Ectodermal cell (in vitro differentiated cells): ENCODE measurements at regions not wholly inside any gene's neighbourhood (a gene's known extent, or its start where the extent isn't known, plus 50 kb on each side); places are given as distances from the start of the nearest gene placed in this dataset.
"Not testable (repeated sequence)": the region's sequence is repeated elsewhere in the genome, so short reads cannot be mapped to it uniquely, and the experiment has no call there.

ENCODE experiments used
- H3K27ac ChIP-seq: 2 replicates; pipeline ENCODE4 v1.7.0; 2013; ENCODE audit warnings: mild to moderate bottlenecking, low read depth, low read length; ENCODE audit not compliant: insufficient read depth, poor library complexity, severe bottlenecking
- H3K27me3 ChIP-seq: 2 replicates; pipeline ENCODE4 v1.7.0; 2013; ENCODE audit warnings: mild to moderate bottlenecking, low read length; ENCODE audit not compliant: insufficient read depth, control insufficient read depth, poor library complexity, severe bottlenecking
- H3K36me3 ChIP-seq: one replicate; pipeline ENCODE4 v1.7.0; 2013; ENCODE audit warnings: low read length; ENCODE audit not compliant: control insufficient read depth, insufficient read depth
- H3K4me1 ChIP-seq: one replicate; pipeline ENCODE4 v1.7.0; 2013; ENCODE audit warnings: low read length; ENCODE audit not compliant: control insufficient read depth, insufficient read depth
- H3K4me3 ChIP-seq: 2 replicates; pipeline ENCODE4 v1.7.0; 2013; ENCODE audit warnings: low read depth, low read length, control low read depth; ENCODE audit not compliant: insufficient read depth
- H3K9me3 ChIP-seq: 2 replicates; pipeline ENCODE4 v1.7.0; 2013; ENCODE audit warnings: mild to moderate bottlenecking, low read length, moderate library complexity; ENCODE audit not compliant: control insufficient read depth
- WGBS, 2 experiments: methylation state at CpG; one replicate each; pipeline ENCODE4 v1.1.7; 2013; ENCODE audit warnings: missing lambda C conversion rate in 2 of 2; 5-methylcytosine and 5-hydroxymethylcytosine counted together

GRCh38 chr22:48297296-48297695, 1530.4 kb downstream of the BRD1 start:
- WGBS, 2 experiments, result 75 to 82% methylated on average over 6 to 7 of the region's 7 CpGs
- Histone ChIP-seq H3K4me1 (no peaks in the 10 kb centered on the region), H3K9me3 (no peaks in the 10 kb centered on the region), H3K27me3 (no peaks in the 10 kb centered on the region), H3K36me3 (no peaks in the 10 kb centered on the region), H3K27ac (no peak overlapping the region), H3K4me3 (no peak overlapping the region)

GRCh38 chr22:48289954-48290353, 1527.5 kb downstream of the TBC1D22A start:
- H3K27ac ChIP-seq, H3K9me3 ChIP-seq, H3K4me1 ChIP-seq, H3K27me3 ChIP-seq, H3K4me3 ChIP-seq, H3K36me3 ChIP-seq: not testable (repeated sequence)
- 96 to 100% methylated on average over 1 of the region's 2 CpGs for WGBS, 2 experiments

- WGBS, 2 experiments, result 79 to 95% methylated on average over 3 of the region's 3 CpGs
- Histone ChIP-seq H3K27ac (no peak overlapping the region), H3K36me3 (no peaks in the 10 kb centered on the region), H3K27me3 (no peaks in the 10 kb centered on the region), H3K4me3 (no peak overlapping the region), H3K9me3 (no peaks in the 10 kb centered on the region), H3K4me1 (no peaks in the 10 kb centered on the region)
Measured at GRCh38 chr22:48288376-48288940, 1526.0 kb downstream of the TBC1D22A start.

- no peaks in the 10 kb centered on the region for H3K27me3 ChIP-seq
- no peak overlapping the region for H3K4me3 ChIP-seq
- no peak overlapping the region for H3K27ac ChIP-seq
- no peaks in the 10 kb centered on the region for H3K4me1 ChIP-seq
- H3K36me3 ChIP-seq, result no peaks in the 10 kb centered on the region
- 88 to 96% methylated on average over 4 to 5 of the region's 5 CpGs for whole genome bisulfite sequencing, 2 experiments
- no peaks in the 10 kb centered on the region for H3K9me3 ChIP-seq
Measured at GRCh38 chr22:48287031-48287430, 1524.6 kb downstream of the TBC1D22A start.

- Histone ChIP-seq H3K4me3 (no peak overlapping the region), H3K36me3 (no peaks in the 10 kb centered on the region), H3K4me1 (no peaks in the 10 kb centered on the region), H3K27me3 (no peaks in the 10 kb centered on the region), H3K27ac (no peak overlapping the region), H3K9me3 (no peaks in the 10 kb centered on the region)
- 84 to 94% methylated on average over 4 of the region's 4 CpGs for WGBS, 2 experiments
Measured at GRCh38 chr22:48284671-48285070, 1522.2 kb downstream of the TBC1D22A start.

- Histone ChIP-seq H3K4me1 (no peaks in the 10 kb centered on the region), H3K36me3 (no peaks in the 10 kb centered on the region), H3K4me3 (no peak overlapping the region), H3K27ac (no peak overlapping the region), H3K9me3 (no peaks in the 10 kb centered on the region), H3K27me3 (no peaks in the 10 kb centered on the region)
- 100% methylated on average over 2 of the region's 2 CpGs; no CpG with 5 or more reads in 1 of the 2 experiments for WGBS, 2 experiments
Measured at GRCh38 chr22:48282804-48283203, 1520.4 kb downstream of the TBC1D22A start.

- no peaks in the 10 kb centered on the region for H3K36me3 ChIP-seq
- no peaks in the 10 kb centered on the region for H3K27me3 ChIP-seq
- H3K4me3 ChIP-seq, result no peak overlapping the region
- WGBS, 2 experiments, result 92 to 94% methylated on average over 6 of the region's 6 CpGs
- no peak overlapping the region for H3K27ac ChIP-seq
- peaks cover 6% of the 10 kb centered on the region for H3K4me1 ChIP-seq
- H3K9me3 ChIP-seq, result no peaks in the 10 kb centered on the region
Measured at GRCh38 chr22:48279461-48279756, 1517.0 kb downstream of the TBC1D22A start.

GRCh38 chr22:48278620-48279460, 1516.4 kb downstream of the TBC1D22A start:
- no peaks in the 10 kb centered on the region for H3K9me3 ChIP-seq
- 75 to 79% methylated on average over 19 of the region's 19 CpGs for WGBS, 2 experiments
- no peaks in the 10 kb centered on the region for H3K36me3 ChIP-seq
- no peak overlapping the region for H3K4me3 ChIP-seq
- peaks cover 6% of the 10 kb centered on the region for H3K4me1 ChIP-seq
- no peak overlapping the region for H3K27ac ChIP-seq
- H3K27me3 ChIP-seq, result no peaks in the 10 kb centered on the region

- Histone ChIP-seq H3K9me3 (no peaks in the 10 kb centered on the region), H3K4me1 (peaks cover 6% of the 10 kb centered on the region), H3K27me3 (no peaks in the 10 kb centered on the region), H3K36me3 (no peaks in the 10 kb centered on the region), H3K27ac (no peak overlapping the region), H3K4me3 (no peak overlapping the region)
- 87 to 89% methylated on average over 19 of the region's 19 CpGs for WGBS, 2 experiments
Measured at GRCh38 chr22:48277868-48278581, 1515.6 kb downstream of the TBC1D22A start.
